HCT116 (cell line): ENCODE measurements at regions not wholly inside any gene's neighbourhood (a gene's known extent, or its start where the extent isn't known, plus 50 kb on each side); places are given as distances from the start of the nearest gene placed in this dataset.

Experiments used
- ATAC-seq: fragments of 200-7000 bp; cut with Tn5 transposase; 2 replicates; pipeline ENCODE4 v1.9.1; 2020; ENCODE audit warnings: mild to moderate bottlenecking, moderate library complexity
- BruUV-seq: library from RNA; stranded (reverse); fragments of 400-500 nt; replicated peaks from 2 replicates; lab custom pipeline; 2021; lab: Mats Ljungman, UMichigan
- CTCF ChIA-PET: fragments of 300-600 bp; sonication (Branson Sonifier 250); formaldehyde crosslinking; loops from one replicate; lab custom pipeline; 2021; ENCODE audit warnings: antibody characterized with exemption; lab: Charles Lee
- POLR2A ChIA-PET: fragments of 300-600, 350-600 bp; sonication (Branson Sonifier 250); formaldehyde crosslinking; loops from one replicate; lab custom pipeline; 2021; ENCODE audit warnings: antibody characterized with exemption; lab: Charles Lee
- RAD21 ChIA-PET, 2 experiments: fragments of 300-600 bp; sonication (Branson Sonifier 250); formaldehyde crosslinking; loops; one replicate each; lab custom pipeline; 2023; ENCODE audit warnings: low total read pairs in 2 of 2; ENCODE audit not compliant: uncharacterized antibody in 2 of 2, unreplicated experiment in 2 of 2, low non-redundant PET in 1 of 2; lab: Charles Lee
- DNase-seq: peaks from one replicate; pipeline ENCODE4 v3.0.0-alpha.2; 2010; ENCODE audit warnings: low read depth, low spot score
- H2AFZ ChIP-seq: fragments of 200-600 bp; shearing (Covaris generic), sonication (generic); 2 replicates; pipeline ENCODE4 v1.6.1; 2017; ENCODE audit warnings: low read depth, mixed run types, mixed read lengths, antibody characterized with exemption, low read length; ENCODE audit not compliant: poor library complexity, severe bottlenecking
- H3K27ac ChIP-seq: 2 replicates; pipeline ENCODE4 v1.5.1; 2012; ENCODE audit warnings: low read depth, low read length
- H3K27me3 ChIP-seq: fragments of 200-600 bp; sonication (generic); 2 replicates; pipeline ENCODE4 v1.6.1; 2016; ENCODE audit warnings: mixed run types, low read length, mixed read lengths; ENCODE audit not compliant: insufficient read depth
- H3K36me3 ChIP-seq, 2 experiments: fragments of 200-500 bp in 1 of 2; fragments of 200-600 bp in 1 of 2; sonication (Bioruptor generic) in 1 of 2; sonication (generic) in 1 of 2; 2 replicates each; pipeline versions ENCODE4 v1.5.1 to v1.6.1; 2014 to 2016; ENCODE audit warnings: low read length in 2 of 2, inconsistent platforms in 1 of 2, mixed read lengths in 1 of 2, mixed run types in 1 of 2; ENCODE audit not compliant: insufficient read depth in 2 of 2, control insufficient read depth in 1 of 2
- H3K4me1 ChIP-seq, 2 experiments: fragments of 200-600 bp in 1 of 2; sonication (generic) in 1 of 2; 2 replicates each; pipeline versions ENCODE4 v1.5.1 to v1.6.1; 2012 to 2017; ENCODE audit warnings: low read length in 2 of 2, inconsistent platforms in 1 of 2, mild to moderate bottlenecking in 1 of 2, mixed read lengths in 1 of 2, mixed run types in 1 of 2, moderate library complexity in 1 of 2; ENCODE audit not compliant: insufficient read depth in 2 of 2, control insufficient read depth in 1 of 2
- H3K4me2 ChIP-seq: fragments of 200-600 bp; sonication (generic); 2 replicates; pipeline ENCODE4 v1.6.1; 2017; ENCODE audit warnings: mixed run types, low read length, mixed read lengths
- H3K4me3 ChIP-seq, 2 experiments: fragments of 200-600 bp in 1 of 2; sonication (generic) in 1 of 2; replicated peaks in 1 of 2; 2 replicates each; pipeline ENCODE4 v1.5.1; 2011 to 2016; ENCODE audit warnings: low read length in 2 of 2, control low read depth in 1 of 2, low read depth in 1 of 2, mild to moderate bottlenecking in 1 of 2, mixed read lengths in 1 of 2, mixed run types in 1 of 2
- H3K79me2 ChIP-seq: fragments of 200-600 bp; sonication (generic); 2 replicates; pipeline ENCODE4 v1.6.1; 2017; ENCODE audit warnings: mild to moderate bottlenecking, mixed run types, low read length, moderate library complexity, mixed read lengths; ENCODE audit not compliant: insufficient read depth
- H3K9ac ChIP-seq: fragments of 200-600 bp; sonication (generic); 2 replicates; pipeline ENCODE4 v1.6.1; 2016; ENCODE audit warnings: low read length, mixed read lengths
- H3K9me2 ChIP-seq: fragments of 200-600 bp; sonication (generic), shearing (Covaris generic); 2 replicates; pipeline ENCODE4 v1.6.1; 2017; ENCODE audit warnings: mixed run types, mild to moderate bottlenecking, moderate library complexity; ENCODE audit not compliant: insufficient read depth
- H3K9me3 ChIP-seq, 2 experiments: fragments of 200-500 bp in 1 of 2; fragments of 200-600 bp in 1 of 2; sonication (Bioruptor generic) in 1 of 2; sonication (generic) in 1 of 2; 2 replicates each; pipeline ENCODE4 v1.6.1; 2014 to 2017; ENCODE audit warnings: low read length in 2 of 2, mixed read lengths in 2 of 2, inconsistent platforms in 1 of 2, low read depth in 1 of 2, mild to moderate bottlenecking in 1 of 2, mixed run types in 1 of 2, moderate library complexity in 1 of 2; ENCODE audit not compliant: control insufficient read depth in 1 of 2, insufficient read depth in 1 of 2
- H4K20me1 ChIP-seq: fragments of 200-600 bp; sonication (generic), shearing (Covaris generic); 2 replicates; pipeline ENCODE4 v1.6.1; 2017; ENCODE audit warnings: mixed run types, mild to moderate bottlenecking, moderate library complexity; ENCODE audit not compliant: insufficient read depth
- ATF3 ChIP-seq: IDR thresholded peaks from 2 replicates; pipeline ENCODE4 v1.6.1; 2012
- CEBPB ChIP-seq: IDR thresholded peaks from 2 replicates; pipeline ENCODE4 v1.6.1; 2012; ENCODE audit warnings: low read depth
- EGR1 ChIP-seq: IDR thresholded peaks from 2 replicates; pipeline ENCODE4 v1.6.1; 2012; ENCODE audit warnings: low read depth
- ELF1 ChIP-seq: IDR thresholded peaks from 2 replicates; pipeline ENCODE4 v1.6.1; 2012; ENCODE audit warnings: low read depth, borderline replicate concordance
- EZH2 ChIP-seq: fragments of 200-600 bp; sonication (generic); IDR thresholded peaks from 2 replicates; pipeline ENCODE4 v1.6.1; 2017; ENCODE audit warnings: antibody characterized with exemption, mixed run types
- EZH2phosphoT487 ChIP-seq: fragments of 200-600 bp; IDR thresholded peaks from 2 replicates; pipeline ENCODE4 v1.6.1; 2018; ENCODE audit warnings: antibody characterized with exemption, borderline replicate concordance
- FOSL1 ChIP-seq: IDR thresholded peaks from 2 replicates; pipeline ENCODE4 v1.6.1; 2012; ENCODE audit warnings: low read depth
- RAD21 ChIP-seq: IDR thresholded peaks from 2 replicates; pipeline ENCODE4 v1.6.1; 2012; ENCODE audit warnings: low read depth, mild to moderate bottlenecking
- REST ChIP-seq: IDR thresholded peaks from 2 replicates; pipeline ENCODE4 v1.6.1; 2012; ENCODE audit warnings: low read depth
- SP1 ChIP-seq: IDR thresholded peaks from 2 replicates; pipeline ENCODE4 v1.6.1; 2012; ENCODE audit warnings: low read depth
- SRF ChIP-seq: IDR thresholded peaks from 2 replicates; pipeline ENCODE4 v1.6.1; 2012; ENCODE audit warnings: low read depth
- TCF7L2 ChIP-seq: IDR thresholded peaks from 2 replicates; pipeline ENCODE4 v1.7.0; 2011; ENCODE audit warnings: borderline replicate concordance, inconsistent platforms; ENCODE audit not compliant: insufficient read depth, insufficient read length; ENCODE audit errors: extremely low read depth
- YY1 ChIP-seq: IDR thresholded peaks from 2 replicates; pipeline ENCODE4 v1.6.1; 2011; ENCODE audit warnings: low read length, low read depth, moderate library complexity, mild to moderate bottlenecking; ENCODE audit not compliant: insufficient replicate concordance; ENCODE audit errors: extremely low read depth
- ZBTB33 ChIP-seq: IDR thresholded peaks from 2 replicates; pipeline ENCODE4 v1.6.1; 2011; ENCODE audit warnings: mild to moderate bottlenecking, low read length, moderate library complexity; ENCODE audit not compliant: insufficient replicate concordance; ENCODE audit errors: extremely low read depth
- ZFX ChIP-seq: fragments of 450-650 bp; IDR thresholded peaks from 2 replicates; pipeline ENCODE4 v1.6.1; 2017
- ZNF274 ChIP-seq: fragments of 200-500 bp; sonication (Bioruptor generic); IDR thresholded peaks from 2 replicates; pipeline ENCODE4 v1.6.1; 2014; ENCODE audit warnings: mild to moderate bottlenecking, low read depth, low read length, inconsistent platforms
- intact Hi-C: fragments of 100-400 bp; cut with micrococcal nuclease; formaldehyde crosslinking; loops from 2 replicates; pipeline ENCODE4 v1.10.0; 2022

GRCh38 chr2:41997561-41997960 lies 50.3 kb upstream of the PKDCC start:
- no peaks in the 10 kb centered on the region for H3K9me2 ChIP-seq
- H3K27ac ChIP-seq: no peak overlapping the region
- ATAC-seq (no peak), DNase-seq (no peak)
- H3K27me3 ChIP-seq: no peaks in the 10 kb centered on the region; the same call in 1 of the 2 replicates
- no TSS peak for BruUV-seq
- RAD21 ChIA-PET: no interaction called here
- H3K9me3 ChIP-seq: no peaks in the 10 kb centered on the region
- intact Hi-C loops: no loop called here
- no peak for TF ChIP-seq EZH2phosphoT487
- no peak for TF ChIP-seq REST
- TF ChIP-seq ZNF274: no peak
- TF ChIP-seq EGR1: no peak
- no peak for TF ChIP-seq SRF
- no peak for TF ChIP-seq ZBTB33
- TF ChIP-seq ZFX: no peak
- no peak for TF ChIP-seq TCF7L2
- no peak for TF ChIP-seq ATF3
- no peak for TF ChIP-seq FOSL1
- TF ChIP-seq CEBPB: no peak
- no peak for TF ChIP-seq RAD21
- no peak for TF ChIP-seq SP1
- no peak for TF ChIP-seq YY1
- no peak for TF ChIP-seq EZH2
- TF ChIP-seq ELF1: no peak
- H3K4me3 ChIP-seq: no peak overlapping the region
- H4K20me1 ChIP-seq: no peaks in the 10 kb centered on the region
- H2AFZ ChIP-seq: no peak overlapping the region
- H3K79me2 ChIP-seq: no peaks in the 10 kb centered on the region
- no peak overlapping the region for H3K4me2 ChIP-seq
- no peaks in the 10 kb centered on the region for H3K36me3 ChIP-seq
- POLR2A ChIA-PET: no interaction called here
- no peak overlapping the region for H3K9ac ChIP-seq
- H3K4me1 ChIP-seq: no peaks in the 10 kb centered on the region
- CTCF ChIA-PET: no interaction called here
